Mesodermal cell (in vitro differentiated cells): ENCODE measurements at regions not wholly inside any gene's neighbourhood (a gene's known extent, or its start where the extent isn't known, plus 50 kb on each side); places are given as distances from the start of the nearest gene placed in this dataset.

Experiments
- H3K27ac ChIP-seq: 2 replicates; pipeline ENCODE4 v1.7.0; 2013; ENCODE audit warnings: mild to moderate bottlenecking, low read depth, low read length, moderate library complexity; ENCODE audit not compliant: severe bottlenecking
- H3K36me3 ChIP-seq: 2 replicates; pipeline ENCODE4 v1.7.1; 2013; ENCODE audit warnings: mild to moderate bottlenecking, low read length, moderate library complexity; ENCODE audit not compliant: control insufficient read depth, insufficient read depth
- H3K4me1 ChIP-seq: one replicate; pipeline ENCODE4 v1.7.1; 2013; ENCODE audit warnings: mild to moderate bottlenecking, low read length; ENCODE audit not compliant: insufficient read depth, control insufficient read depth, poor library complexity, severe bottlenecking
- H3K4me3 ChIP-seq: 2 replicates; pipeline ENCODE4 v1.7.0; 2013; ENCODE audit warnings: low read length, control low read depth, mild to moderate bottlenecking; ENCODE audit not compliant: insufficient read depth, poor library complexity, severe bottlenecking; ENCODE audit errors: extremely low read depth
- H3K9me3 ChIP-seq: 2 replicates; pipeline ENCODE4 v1.7.1; 2013; ENCODE audit warnings: mild to moderate bottlenecking, low read length, moderate library complexity; ENCODE audit not compliant: control insufficient read depth
- WGBS, 2 experiments: methylation state at CpG; one replicate each; pipeline ENCODE4 v1.1.5; 2013; ENCODE audit warnings: missing lambda C conversion rate in 2 of 2; ENCODE audit not compliant: insufficient coverage in 2 of 2; 5-methylcytosine and 5-hydroxymethylcytosine counted together

DNA sequence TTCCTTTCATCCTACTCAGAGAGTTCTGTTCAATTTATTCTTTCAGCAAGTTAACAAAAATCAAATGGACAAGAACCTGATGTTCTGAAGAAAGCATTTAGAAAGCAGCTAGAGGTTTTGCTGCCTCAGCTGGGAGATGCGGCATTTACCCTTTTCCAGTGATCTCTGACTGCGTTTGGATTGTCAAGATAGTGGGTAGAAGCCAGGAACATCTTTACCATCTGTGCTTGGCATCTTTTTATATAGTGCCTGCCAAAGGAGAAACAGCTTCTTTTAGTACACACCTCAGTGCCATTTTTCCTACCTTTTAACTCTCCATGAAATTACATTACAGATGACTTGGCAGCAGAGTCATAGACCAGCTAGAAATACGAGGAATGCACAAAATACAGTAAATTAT is 680.8 kb downstream of the SLITRK1 start:
- 95 to 100% methylated on average over 2 of the region's 3 CpGs for WGBS, 2 experiments
- H3K27ac ChIP-seq: no peak overlapping the region
- no peak overlapping the region for H3K4me3 ChIP-seq
- no peaks in the 10 kb centered on the region for H3K36me3 ChIP-seq
- no peaks in the 10 kb centered on the region for H3K4me1 ChIP-seq
- no peaks in the 10 kb centered on the region for H3K9me3 ChIP-seq

DNA sequence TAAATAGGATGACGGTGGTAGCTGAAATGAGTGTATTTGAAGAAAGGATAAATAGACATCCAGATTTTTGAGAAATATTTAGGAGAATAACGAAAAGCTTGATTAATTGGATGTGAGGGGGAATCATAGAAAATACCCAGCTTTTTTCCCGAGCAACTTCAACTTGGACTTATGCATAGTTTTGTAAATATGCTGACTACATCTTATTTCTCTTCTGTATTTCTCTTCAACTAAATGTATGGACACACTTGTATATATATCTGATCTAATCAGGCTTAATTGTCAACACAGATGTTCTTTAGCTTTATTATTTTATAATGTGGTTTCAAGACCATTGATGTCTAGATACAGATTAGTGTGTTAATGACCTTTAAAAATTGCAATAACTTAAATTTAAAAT is 685.0 kb downstream of the SLITRK1 start:
- H3K9me3 ChIP-seq: no peaks in the 10 kb centered on the region
- no peak overlapping the region for H3K4me3 ChIP-seq
- H3K36me3 ChIP-seq: no peaks in the 10 kb centered on the region
- H3K4me1 ChIP-seq: no peaks in the 10 kb centered on the region
- 87 to 93% methylated on average over 2 of the region's 3 CpGs for WGBS, 2 experiments
- H3K27ac ChIP-seq: no peak overlapping the region

DNA sequence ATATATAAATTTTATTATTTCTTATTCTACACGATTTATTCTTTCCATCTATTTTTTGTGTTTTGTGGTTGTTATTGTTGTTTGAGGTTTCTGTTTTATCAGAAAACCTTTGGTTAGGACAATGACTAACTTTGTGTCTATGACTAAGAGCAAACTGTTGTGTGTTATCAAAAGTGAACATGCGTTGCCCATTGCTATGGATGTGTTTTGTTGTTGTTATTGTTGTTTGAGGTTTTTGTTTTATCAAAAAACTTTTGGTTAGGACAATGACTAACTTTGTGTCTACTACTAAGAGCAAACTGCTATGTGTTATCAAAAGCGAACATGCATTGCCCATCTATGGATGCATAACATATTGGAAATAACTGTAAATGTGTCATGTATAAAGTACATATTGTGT is 692.3 kb downstream of the SLITRK1 start:
- Histone ChIP-seq H3K36me3 (no peaks in the 10 kb centered on the region), H3K9me3 (peaks cover 3% of the 10 kb centered on the region), H3K27ac (no peak overlapping the region), H3K4me1 (no peaks in the 10 kb centered on the region), H3K4me3 (no peak overlapping the region)
- WGBS, 2 experiments: 86% methylated on average over 1 of the region's 3 CpGs; no CpG with 5 or more reads in 1 of the 2 experiments

DNA sequence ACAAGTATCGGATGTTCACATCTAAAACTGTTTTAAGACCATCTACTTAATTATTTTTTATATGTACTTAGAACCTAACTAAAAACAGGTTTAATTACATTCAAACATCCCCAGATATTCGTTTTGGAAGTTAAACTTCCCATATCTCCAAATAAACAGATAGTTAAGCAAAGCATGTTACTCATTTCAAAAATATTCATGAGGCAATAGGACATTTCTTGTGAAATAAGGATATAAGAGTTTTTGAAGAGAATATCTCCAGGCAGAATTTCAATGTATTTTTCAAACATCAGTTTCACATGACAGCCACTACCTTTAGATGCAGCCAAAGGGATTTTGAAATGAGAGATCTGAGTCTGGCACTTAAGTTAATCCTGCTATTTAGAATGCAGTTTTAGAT is 697.5 kb downstream of the SLITRK1 start:
- no CpG with 5 or more reads among the region's 2 CpGs for WGBS, 2 experiments
- H3K4me1 ChIP-seq: no peaks in the 10 kb centered on the region
- H3K27ac ChIP-seq: no peak overlapping the region
- H3K4me3 ChIP-seq: no peak overlapping the region
- H3K36me3 ChIP-seq: no peaks in the 10 kb centered on the region
- H3K9me3 ChIP-seq: peaks cover 3% of the 10 kb centered on the region

DNA sequence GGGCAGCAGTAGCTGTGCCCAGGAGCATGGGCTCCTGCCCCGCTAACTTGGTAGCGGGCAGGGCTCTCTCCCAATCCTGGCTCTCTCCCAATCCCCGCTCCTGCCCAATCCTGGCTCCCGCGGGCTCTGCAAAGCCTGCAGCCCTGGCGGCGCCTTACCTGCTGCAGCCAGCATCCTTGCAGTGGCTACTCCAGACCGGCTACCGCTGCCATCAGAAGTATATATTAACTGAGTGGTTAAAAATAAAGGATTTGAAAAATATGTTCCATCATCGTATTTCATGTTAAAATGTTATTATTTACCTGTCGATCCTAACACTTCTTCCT is 698.2 kb downstream of the SLITRK1 start:
- WGBS, 2 experiments: 100% methylated on average over 5 of the region's 11 CpGs
- no peak overlapping the region for H3K27ac ChIP-seq
- peaks cover 3% of the 10 kb centered on the region for H3K9me3 ChIP-seq
- no peaks in the 10 kb centered on the region for H3K36me3 ChIP-seq
- H3K4me1 ChIP-seq: no peaks in the 10 kb centered on the region
- H3K4me3 ChIP-seq: no peak overlapping the region

DNA sequence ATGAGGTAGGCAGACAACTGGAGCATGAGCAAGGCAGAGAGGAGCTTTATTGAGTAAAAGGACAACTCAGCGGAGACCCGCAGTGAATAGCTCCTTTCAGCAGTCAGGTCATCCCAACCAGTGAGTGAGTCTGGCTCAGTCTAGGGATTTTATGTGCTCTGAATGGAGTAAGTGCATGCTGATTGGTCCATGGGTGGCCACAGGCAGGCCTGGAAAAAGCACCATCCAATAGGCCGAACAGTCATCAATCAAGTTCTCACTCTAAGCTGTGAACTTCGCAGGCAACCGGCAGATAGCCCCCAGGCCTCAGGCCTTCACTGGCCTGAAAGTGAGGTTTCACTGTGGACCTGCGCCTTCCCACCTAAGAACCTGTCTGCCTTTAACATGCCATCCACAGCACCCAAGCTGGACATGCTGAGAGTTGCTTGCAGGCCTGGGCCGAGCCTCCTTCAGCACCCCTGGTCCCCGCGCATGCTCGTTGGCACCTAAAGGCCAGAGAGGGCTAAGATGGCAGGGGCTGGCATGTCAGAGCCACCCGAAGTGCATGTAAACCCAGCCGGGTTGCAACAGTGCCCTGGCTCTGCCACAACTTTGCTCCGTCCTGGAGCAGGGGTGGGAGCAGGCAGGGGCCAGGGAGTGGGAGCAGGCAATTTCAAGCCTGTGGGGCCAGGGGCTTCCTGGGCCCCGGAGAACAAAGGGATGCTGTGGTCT is 698.7 kb downstream of the SLITRK1 start:
- no peak overlapping the region for H3K27ac ChIP-seq
- H3K36me3 ChIP-seq: no peaks in the 10 kb centered on the region
- H3K9me3 ChIP-seq: peaks cover 3% of the 10 kb centered on the region
- no peaks in the 10 kb centered on the region for H3K4me1 ChIP-seq
- no peak overlapping the region for H3K4me3 ChIP-seq
- 92 to 93% methylated on average over 13 to 14 of the region's 14 CpGs for WGBS, 2 experiments

DNA sequence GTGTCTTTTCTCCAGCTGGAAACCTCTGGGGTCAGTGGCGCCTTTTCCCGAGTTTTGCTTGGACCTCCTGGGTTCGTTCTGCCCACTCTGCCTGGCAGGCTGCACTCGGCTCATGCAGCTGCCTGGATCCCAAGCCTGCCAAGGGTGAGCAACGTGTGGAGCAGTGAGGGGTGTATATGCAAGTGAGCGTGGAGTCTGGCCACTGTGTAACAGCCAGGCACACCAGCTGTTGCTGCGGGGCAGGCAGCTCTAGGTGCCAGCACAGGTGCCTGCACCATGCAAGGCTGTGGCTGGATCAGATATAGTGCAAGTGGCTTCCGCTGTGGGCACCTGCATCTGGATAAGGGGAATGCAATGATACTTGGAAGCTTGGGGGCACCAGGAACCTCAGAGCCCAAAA is 699.4 kb downstream of the SLITRK1 start:
- 83 to 85% methylated on average over 4 to 8 of the region's 8 CpGs for WGBS, 2 experiments
- Histone ChIP-seq H3K4me3 (no peak overlapping the region), H3K27ac (no peak overlapping the region)

DNA sequence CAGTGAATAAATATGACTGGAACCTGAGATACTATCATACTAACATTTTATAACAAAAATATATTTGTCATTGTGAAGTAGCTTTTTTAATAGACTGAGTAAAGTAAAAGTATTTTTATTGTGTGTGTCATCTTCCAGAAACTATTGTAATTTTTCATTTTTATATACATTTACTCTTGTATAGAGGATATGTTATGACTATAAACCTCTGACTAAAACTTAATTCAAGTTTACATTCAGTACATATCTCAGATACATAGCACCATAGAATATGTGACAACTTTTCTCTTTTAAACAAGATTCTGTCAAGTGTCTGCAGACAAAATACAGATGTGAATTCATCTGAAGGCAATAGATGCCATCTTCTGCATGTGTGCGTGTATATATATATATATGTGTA is 704.3 kb downstream of the SLITRK1 start:
- Histone ChIP-seq H3K27ac (no peak overlapping the region), H3K4me1 (no peaks in the 10 kb centered on the region), H3K36me3 (no peaks in the 10 kb centered on the region), H3K4me3 (no peak overlapping the region), H3K9me3 (no peaks in the 10 kb centered on the region)
- no CpG with 5 or more reads among the region's 1 CpG for WGBS, 2 experiments

More for the DNA sequence above, 699.4 kb downstream of the SLITRK1 start:
- Histone ChIP-seq H3K36me3 (no peaks in the 10 kb centered on the region), H3K4me1 (no peaks in the 10 kb centered on the region), H3K9me3 (peaks cover 3% of the 10 kb centered on the region)

DNA sequence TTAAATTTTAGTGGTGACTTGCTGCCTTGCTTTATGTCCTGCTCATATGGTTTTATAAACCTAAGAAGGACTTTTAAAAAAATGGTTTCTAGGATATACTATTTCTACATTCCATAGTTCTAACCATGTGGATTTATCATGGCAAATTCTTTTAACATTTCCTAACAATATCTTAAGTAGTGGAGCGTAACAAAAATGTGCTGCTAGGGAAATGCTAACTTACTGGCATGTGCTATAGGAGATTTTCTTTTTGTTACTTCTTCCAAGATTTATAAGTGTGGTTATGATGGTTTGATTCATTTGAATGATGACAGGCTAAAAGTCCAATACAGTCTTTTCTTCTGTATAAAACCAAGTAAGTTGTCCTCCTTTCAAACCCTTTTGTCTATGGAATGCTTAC is 713.7 kb downstream of the SLITRK1 start:
- H3K36me3 ChIP-seq: no peaks in the 10 kb centered on the region
- H3K9me3 ChIP-seq: no peaks in the 10 kb centered on the region
- H3K4me1 ChIP-seq: no peaks in the 10 kb centered on the region
- no peak overlapping the region for H3K4me3 ChIP-seq
- H3K27ac ChIP-seq: no peak overlapping the region
- no CpG with 5 or more reads among the region's 1 CpG for WGBS, 2 experiments

DNA sequence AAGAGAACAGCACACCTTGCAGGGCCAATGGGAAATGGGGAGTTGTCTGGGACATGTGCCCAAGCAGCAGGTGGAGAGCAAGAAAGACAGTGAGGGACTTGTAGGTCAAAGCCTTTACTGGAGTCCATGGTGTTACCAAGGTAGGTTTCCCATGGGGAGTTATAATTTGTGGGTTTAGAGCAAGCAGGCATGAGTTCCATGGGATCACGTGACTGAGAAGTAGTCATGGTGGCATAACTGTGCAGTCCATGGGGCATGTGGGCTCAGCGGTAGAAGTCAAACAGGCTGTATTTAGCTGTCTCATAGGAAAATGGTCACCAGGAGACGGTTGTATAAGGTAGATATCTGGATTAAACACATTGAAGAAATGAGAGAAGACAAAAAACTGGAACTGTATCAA is 715.1 kb downstream of the SLITRK1 start:
- no peak overlapping the region for H3K27ac ChIP-seq
- H3K4me3 ChIP-seq: no peak overlapping the region
- 90 to 100% methylated on average over 2 to 3 of the region's 3 CpGs for WGBS, 2 experiments
- no peaks in the 10 kb centered on the region for H3K36me3 ChIP-seq
- H3K9me3 ChIP-seq: no peaks in the 10 kb centered on the region
- no peaks in the 10 kb centered on the region for H3K4me1 ChIP-seq

DNA sequence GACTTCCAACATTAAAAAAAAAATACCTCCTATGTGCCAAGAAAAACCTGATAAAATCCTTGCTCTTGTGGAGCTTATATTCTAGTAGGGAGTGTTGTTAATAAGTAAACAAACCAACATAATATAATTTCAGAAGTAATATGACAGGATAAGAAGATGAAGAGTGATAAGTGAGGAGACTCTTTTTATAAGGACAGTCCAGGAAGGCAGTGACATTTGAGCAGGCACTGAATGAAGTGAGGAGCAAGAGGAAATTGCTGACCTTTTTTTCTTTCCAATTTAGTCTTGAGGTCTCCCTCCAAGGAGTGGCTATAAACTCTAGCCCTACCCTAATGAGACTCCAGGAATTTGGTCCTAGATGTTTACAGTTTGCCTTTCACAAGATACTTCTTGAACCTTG is 715.7 kb downstream of the SLITRK1 start:
- Histone ChIP-seq H3K4me3 (no peak overlapping the region), H3K4me1 (no peaks in the 10 kb centered on the region), H3K27ac (no peak overlapping the region), H3K36me3 (no peaks in the 10 kb centered on the region), H3K9me3 (no peaks in the 10 kb centered on the region)
